Caco-2 (cell line): ENCODE measurements at regions not wholly inside any gene's neighbourhood (a gene's known extent, or its start where the extent isn't known, plus 50 kb on each side); places are given as distances from the start of the nearest gene placed in this dataset.

Experiments used
- BruUV-seq: library from RNA; stranded (reverse); fragments of 400-500 nt; replicated peaks from 2 replicates; lab custom pipeline; 2021; lab: Mats Ljungman, UMichigan
- CTCF ChIA-PET: fragments of 300-600 bp; sonication (Branson Sonifier 250); formaldehyde crosslinking; loops from one replicate; lab custom pipeline; 2022; ENCODE audit warnings: antibody characterized with exemption; lab: Charles Lee
- POLR2A ChIA-PET: fragments of 300-600 bp; sonication (Branson Sonifier 250); formaldehyde crosslinking; loops from one replicate; lab custom pipeline; 2022; ENCODE audit warnings: antibody characterized with exemption; lab: Charles Lee
- DNase-seq, 2 experiments: peaks; one replicate each; pipeline versions ENCODE4 v3.0.0 to v3.0.0-alpha.2; 2020 to 2022
- H3K27me3 ChIP-seq: replicated peaks from 2 replicates; pipeline ENCODE4 v1.6.0; 2011; ENCODE audit warnings: low read length; ENCODE audit not compliant: control insufficient read depth, insufficient read depth
- H3K36me3 ChIP-seq: 2 replicates; pipeline ENCODE4 v1.5.1; 2011; ENCODE audit warnings: low read length; ENCODE audit not compliant: control insufficient read depth, insufficient read depth
- H3K4me1 ChIP-seq: fragments of 250-450 bp; sonication (Bioruptor Pico); 2 replicates; pipeline ENCODE4 v1.5.1; 2020; ENCODE audit warnings: mild to moderate bottlenecking
- H3K4me3 ChIP-seq: 2 replicates; pipeline ENCODE4 v1.5.1; 2011; ENCODE audit warnings: low read depth, mild to moderate bottlenecking, control low read depth, low read length
- H3K9me3 ChIP-seq: fragments of 250-450 bp; sonication (Bioruptor Pico); 2 replicates; pipeline ENCODE4 v1.5.1; 2020; ENCODE audit warnings: mild to moderate bottlenecking, moderate library complexity
- H3K27ac Mint-ChIP-seq: one replicate; pipeline ENCODE4 v1.8.0; 2022; ENCODE audit warnings: mixed read lengths; ENCODE audit not compliant: unreplicated experiment
- H3K27me3 Mint-ChIP-seq: one replicate; pipeline ENCODE4 v1.8.0; 2022; ENCODE audit warnings: mixed read lengths; ENCODE audit not compliant: insufficient read depth, unreplicated experiment
- H3K36me3 Mint-ChIP-seq: one replicate; pipeline ENCODE4 v1.8.0; 2022; ENCODE audit warnings: mild to moderate bottlenecking, mixed read lengths; ENCODE audit not compliant: insufficient read depth, unreplicated experiment
- H3K4me1 Mint-ChIP-seq: one replicate; pipeline ENCODE4 v1.8.0; 2022; ENCODE audit warnings: low read depth, mixed read lengths; ENCODE audit not compliant: unreplicated experiment
- H3K4me3 Mint-ChIP-seq: one replicate; pipeline ENCODE4 v1.8.0; 2022; ENCODE audit warnings: mild to moderate bottlenecking, moderate library complexity, mixed read lengths; ENCODE audit not compliant: unreplicated experiment
- H3K9me3 Mint-ChIP-seq: one replicate; pipeline ENCODE4 v1.8.0; 2022; ENCODE audit warnings: mixed read lengths; ENCODE audit not compliant: unreplicated experiment
- CTCF ChIP-seq, 2 experiments: fragments of 200-600 bp in 1 of 2; IDR thresholded peaks; 1 replicate in 1 of 2; 2 replicates in 1 of 2; pipeline versions ENCODE4 v1.5.1 to v1.8.0; 2011 to 2022; ENCODE audit warnings: antibody characterized with exemption in 1 of 2, control low read depth in 1 of 2, inconsistent platforms in 1 of 2, low read depth in 1 of 2, low read length in 1 of 2, mild to moderate bottlenecking in 1 of 2, moderate library complexity in 1 of 2; ENCODE audit not compliant: insufficient read depth in 1 of 2, severe bottlenecking in 1 of 2, unreplicated experiment in 1 of 2
- intact Hi-C: fragments of 100-400 bp; cut with micrococcal nuclease; formaldehyde crosslinking; loops from one replicate; pipeline ENCODE4 v1.10.0; 2022; ENCODE audit not compliant: unreplicated experiment

GRCh38 chr13:109628251-109628699, 158.1 kb downstream of the IRS2 start:
- ChIA-PET POLR2A (no interaction called here), CTCF (no interaction called here)
- no peak overlapping the region for H3K27ac Mint-ChIP-seq
- no peak for TF ChIP-seq CTCF (IDR thresholded peaks at IDR 0.05; ENCODE audit: insufficient read depth in 1 of 2, low read depth in 1 of 2, low read length in 1 of 2, severe bottlenecking in 1 of 2, unreplicated experiment in 1 of 2)
- Histone ChIP-seq H3K4me1 (no peaks in the 10 kb centered on the region), H3K4me3 (no peak overlapping the region), H3K36me3 (no peaks in the 10 kb centered on the region), H3K9me3 (no peaks in the 10 kb centered on the region; the same call in 1 of the 2 replicates), H3K27me3 (no peaks in the 10 kb centered on the region)
- no peaks in the 10 kb centered on the region for H3K36me3 Mint-ChIP-seq
- no peak overlapping the region for H3K4me3 Mint-ChIP-seq
- intact Hi-C loops, result no loop called here
- peaks cover 5% of the 10 kb centered on the region for H3K4me1 Mint-ChIP-seq
- DNase-seq, result no peak
- H3K9me3 Mint-ChIP-seq, result peaks cover 9% of the 10 kb centered on the region
- H3K27me3 Mint-ChIP-seq, result peaks cover 8% of the 10 kb centered on the region
- BruUV-seq, result no TSS peak

- Histone ChIP-seq H3K36me3 (no peaks in the 10 kb centered on the region), H3K9me3 (no peaks in the 10 kb centered on the region; the same call in 1 of the 2 replicates), H3K4me1 (no peaks in the 10 kb centered on the region), H3K27me3 (no peaks in the 10 kb centered on the region), H3K4me3 (no peak overlapping the region)
- Mint-ChIP-seq H3K36me3 (no peaks in the 10 kb centered on the region), H3K4me1 (peaks cover 5% of the 10 kb centered on the region), H3K27ac (no peak overlapping the region), H3K4me3 (no peak overlapping the region), H3K9me3 (peaks cover 2% of the 10 kb centered on the region), H3K27me3 (peaks cover 5% of the 10 kb centered on the region)
- intact Hi-C loops, result no loop called here
- no peak for TF ChIP-seq CTCF (IDR thresholded peaks at IDR 0.05; ENCODE audit: insufficient read depth in 1 of 2, low read depth in 1 of 2, low read length in 1 of 2, severe bottlenecking in 1 of 2, unreplicated experiment in 1 of 2)
- ChIA-PET CTCF (no interaction called here), POLR2A (no interaction called here)
- DNase-seq, result no peak
- no TSS peak for BruUV-seq
These were observed 158.7 kb downstream of the IRS2 start for GRCh38 chr13:109627649-109628048.

GRCh38 chr13:109626386-109627171, 159.8 kb downstream of the IRS2 start:
- Histone ChIP-seq H3K36me3 (no peaks in the 10 kb centered on the region), H3K4me1 (no peaks in the 10 kb centered on the region), H3K9me3 (no peaks in the 10 kb centered on the region; the same call in 1 of the 2 replicates), H3K4me3 (no peak overlapping the region), H3K27me3 (no peaks in the 10 kb centered on the region)
- Mint-ChIP-seq H3K27me3 (peaks cover 5% of the 10 kb centered on the region), H3K4me3 (no peak overlapping the region), H3K27ac (no peak overlapping the region), H3K4me1 (peaks cover 5% of the 10 kb centered on the region), H3K36me3 (no peaks in the 10 kb centered on the region), H3K9me3 (no peaks in the 10 kb centered on the region)
- ChIA-PET CTCF (no interaction called here), POLR2A (no interaction called here)
- intact Hi-C loops, result no loop called here
- TF ChIP-seq CTCF (IDR thresholded peaks at IDR 0.05; ENCODE audit: insufficient read depth in 1 of 2, low read depth in 1 of 2, low read length in 1 of 2, severe bottlenecking in 1 of 2, unreplicated experiment in 1 of 2), result no peak
- DNase-seq, result no peak
- no TSS peak for BruUV-seq
